GM06990 (cell line): ENCODE measurements at regions not wholly inside any gene's neighbourhood (a gene's known extent, or its start where the extent isn't known, plus 50 kb on each side); places are given as distances from the start of the nearest gene placed in this dataset.

Experiments used
- DNase-seq: peaks from one replicate; pipeline ENCODE4 v3.0.0-alpha.2; 2011; ENCODE audit not compliant: insufficient read length; ENCODE audit errors: extremely low read depth
- H3K27me3 ChIP-seq: replicated peaks from 2 replicates; pipeline ENCODE4 v1.6.0; 2011; ENCODE audit warnings: low read length; ENCODE audit not compliant: control insufficient read depth, insufficient read depth
- H3K36me3 ChIP-seq: 2 replicates; pipeline ENCODE4 v1.5.1; 2011; ENCODE audit warnings: low read length; ENCODE audit not compliant: control insufficient read depth, insufficient read depth
- H3K4me3 ChIP-seq: replicated peaks from 2 replicates; pipeline ENCODE4 v1.5.1; 2011; ENCODE audit warnings: low read depth, mild to moderate bottlenecking, control low read depth, low read length
- CTCF ChIP-seq: IDR thresholded peaks from 2 replicates; pipeline ENCODE4 v1.5.1; 2011; ENCODE audit warnings: low read length, control low read depth, mild to moderate bottlenecking, inconsistent platforms; ENCODE audit not compliant: insufficient read depth, poor library complexity, severe bottlenecking

DNA sequence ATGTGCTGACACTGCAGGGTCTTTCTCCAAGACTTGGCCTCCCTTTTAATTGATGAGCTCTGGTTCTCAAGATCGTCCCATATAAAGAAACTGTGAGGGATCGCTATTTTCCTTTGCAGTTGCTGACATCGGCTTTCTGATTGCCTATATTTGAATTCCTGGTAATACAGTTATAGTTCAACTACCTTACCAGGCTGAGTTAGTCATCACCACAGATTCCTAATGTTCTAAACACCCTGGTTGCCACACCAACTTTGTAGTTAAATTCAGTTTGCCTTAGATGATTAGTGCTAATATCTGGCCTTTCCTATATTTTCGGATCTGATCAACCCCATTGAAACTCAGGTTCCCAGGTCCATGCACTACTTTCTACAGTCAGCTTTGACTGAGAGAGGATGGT lies 125.0 kb downstream of the GMNC start:
- DNase-seq = no peak
- Histone ChIP-seq H3K27me3 (no peaks in the 10 kb centered on the region), H3K4me3 (no peak overlapping the region), H3K36me3 (no peaks in the 10 kb centered on the region)
- no peak for TF ChIP-seq CTCF

DNA sequence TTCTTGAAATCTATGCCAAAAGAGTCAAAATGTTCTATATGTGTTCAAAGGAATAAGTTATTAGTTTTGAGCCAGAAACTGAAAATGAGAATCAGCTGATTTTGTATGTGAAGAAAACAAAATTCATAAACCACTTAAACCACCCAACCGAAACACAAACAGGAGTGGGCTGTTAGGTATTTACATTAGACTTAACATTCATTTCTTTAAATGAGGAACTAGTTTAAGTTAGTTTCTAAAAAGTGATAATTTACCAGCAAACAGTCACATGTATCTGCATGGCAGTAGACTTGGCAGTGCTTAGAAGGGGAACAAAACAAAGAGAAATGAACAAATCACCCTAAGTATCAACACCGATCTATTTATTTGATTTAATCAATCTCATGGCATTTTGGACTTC lies 128.0 kb downstream of the GMNC start:
- TF ChIP-seq CTCF = no peak
- Histone ChIP-seq H3K27me3 (no peaks in the 10 kb centered on the region), H3K4me3 (no peak overlapping the region), H3K36me3 (no peaks in the 10 kb centered on the region)
- DNase-seq = no peak

- TF ChIP-seq CTCF = no peak
- Histone ChIP-seq H3K36me3 (no peaks in the 10 kb centered on the region), H3K27me3 (no peaks in the 10 kb centered on the region), H3K4me3 (no peak overlapping the region)
- DNase-seq = no peak
Observed at GRCh38 chr3:190733591-190734146, 128.8 kb downstream of the GMNC start.

- DNase-seq = no peak
- H3K36me3 ChIP-seq = no peaks in the 10 kb centered on the region
- no peak for TF ChIP-seq CTCF
- H3K27me3 ChIP-seq = no peaks in the 10 kb centered on the region
- no peak overlapping the region for H3K4me3 ChIP-seq
Observed at GRCh38 chr3:190731596-190731995, 130.9 kb downstream of the GMNC start.

DNA sequence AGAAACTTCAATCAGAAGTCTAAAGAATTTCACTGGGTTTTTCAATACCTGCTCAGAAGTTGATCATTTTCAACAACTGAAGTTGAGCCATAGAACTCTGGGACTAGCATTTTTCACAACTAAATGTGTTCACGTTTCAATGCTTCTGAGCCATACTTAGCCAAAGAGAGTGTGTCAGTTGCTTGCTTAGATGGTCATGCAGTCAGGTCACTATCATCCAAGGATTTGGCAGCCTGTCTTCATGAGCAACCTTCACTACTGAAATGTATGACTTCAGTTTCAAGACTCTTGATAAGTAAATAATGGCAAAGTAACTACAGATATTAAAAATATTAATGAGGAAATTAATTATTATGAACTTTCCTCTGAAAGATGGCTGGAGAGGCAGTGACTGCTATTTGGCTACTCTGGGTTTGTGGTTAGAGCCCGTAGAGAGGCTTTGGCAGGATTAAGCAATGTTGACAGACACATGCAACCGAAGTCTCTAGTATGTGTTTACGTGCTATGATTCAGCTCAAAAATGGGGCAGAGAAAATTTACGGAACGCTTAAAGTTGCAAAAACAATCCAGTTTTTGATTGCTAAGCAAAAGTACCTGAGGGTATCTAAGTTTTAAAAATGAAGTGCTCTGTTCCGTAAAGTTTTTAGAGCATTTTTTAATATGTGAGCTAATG lies 133.8 kb downstream of the GMNC start:
- TF ChIP-seq CTCF = no peak
- DNase-seq = no peak
- H3K4me3 ChIP-seq = no peak overlapping the region

More for the DNA sequence above, 133.8 kb downstream of the GMNC start:
- Histone ChIP-seq H3K36me3 (no peaks in the 10 kb centered on the region), H3K27me3 (no peaks in the 10 kb centered on the region)
